ENCODE measurements at regions not wholly inside any gene's neighbourhood (a gene's known extent, or its start where the extent isn't known, plus 50 kb on each side); places are given as distances from the start of the nearest gene placed in this dataset.

- TF ChIP-seq POLR2A (IDR thresholded peaks at IDR 0.05) (no peak), CTCF (IDR thresholded peaks at IDR 0.05) (no peak), POLR2AphosphoS5 (IDR thresholded peaks at IDR 0.05) (no peak)
These were observed 213.4 kb upstream of the LNX1 start for GRCh38 chr4:53804719-53805118.
